ENCODE measurements at regions not wholly inside any gene's neighbourhood (a gene's known extent, or its start where the extent isn't known, plus 50 kb on each side); places are given as distances from the start of the nearest gene placed in this dataset.

DNA sequence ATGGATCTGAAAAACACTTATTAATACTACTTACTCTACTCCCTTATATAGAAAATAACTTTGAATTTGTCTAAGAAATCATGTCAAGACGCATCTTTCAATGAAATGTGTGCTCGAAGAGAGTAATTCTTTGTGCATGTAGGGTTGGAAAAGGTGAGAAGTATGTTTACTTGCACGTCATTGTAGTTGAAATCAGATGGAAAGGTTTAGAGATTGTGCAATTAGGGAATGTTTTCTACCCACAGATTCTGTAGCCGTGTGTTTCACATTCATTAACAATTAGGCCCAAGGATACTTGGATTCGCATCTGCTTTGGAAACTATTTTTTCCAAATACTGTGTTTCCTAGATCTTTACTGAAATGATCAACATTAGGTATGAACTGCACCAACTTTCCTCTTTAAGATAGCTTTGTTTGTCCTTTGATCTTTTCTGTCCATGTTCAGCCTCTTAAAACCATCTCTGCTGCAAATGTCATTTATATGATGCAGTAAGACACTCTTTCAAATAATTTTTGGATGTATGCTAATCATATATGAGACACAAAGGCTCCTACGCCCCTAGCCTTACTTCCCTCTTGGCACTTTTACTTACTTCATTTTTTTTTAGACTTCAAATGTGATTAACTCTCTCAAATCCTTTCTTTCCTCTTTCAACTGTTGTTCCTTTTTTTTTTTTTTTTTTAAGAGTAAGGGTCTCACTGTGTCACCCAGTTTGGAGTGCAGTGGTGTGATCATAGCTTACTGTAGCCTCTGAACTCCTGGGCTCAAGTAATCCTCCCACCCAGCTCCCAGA, 58.0 kb upstream of the PSMA6 start:
- Mint-ChIP-seq H3K36me3 (ENCODE audit: insufficient read depth) (peaks cover 20% of the 10 kb centered on the region), H3K4me1 (ENCODE audit: low read depth) (peaks cover 22% of the 10 kb centered on the region), H3K9me3 (no peaks in the 10 kb centered on the region), H3K4me3 (no peak overlapping the region), H3K27me3 (ENCODE audit: low read depth) (no peaks in the 10 kb centered on the region)
- ATAC-seq (no peak), DNase-seq (no peak)

DNA sequence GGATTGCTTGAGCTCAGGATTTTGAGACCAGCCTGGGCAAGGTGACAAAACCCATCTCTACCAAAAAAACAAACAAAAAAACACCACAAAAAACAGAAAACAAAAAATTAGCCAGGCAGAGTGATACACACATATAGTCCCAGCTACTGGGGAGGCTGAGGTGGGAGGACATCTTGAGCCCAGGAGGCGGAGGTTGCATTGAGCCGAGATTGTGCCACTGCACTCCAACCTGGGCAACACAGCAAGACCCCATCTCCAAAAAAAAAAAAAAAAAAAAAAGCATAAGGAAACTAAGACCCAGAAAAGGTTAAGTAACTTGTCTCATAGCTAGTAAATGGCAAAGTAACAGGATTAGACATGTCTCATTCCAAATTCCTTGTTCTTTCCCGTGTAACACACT, 56.3 kb upstream of the PSMA6 start:
- ATAC-seq (no peak), DNase-seq (no peak)
- Mint-ChIP-seq H3K4me1 (ENCODE audit: low read depth) (peaks cover 15% of the 10 kb centered on the region), H3K9me3 (no peaks in the 10 kb centered on the region), H3K27me3 (ENCODE audit: low read depth) (no peaks in the 10 kb centered on the region), H3K4me3 (no peak overlapping the region), H3K36me3 (ENCODE audit: insufficient read depth) (peaks cover 29% of the 10 kb centered on the region)

DNA sequence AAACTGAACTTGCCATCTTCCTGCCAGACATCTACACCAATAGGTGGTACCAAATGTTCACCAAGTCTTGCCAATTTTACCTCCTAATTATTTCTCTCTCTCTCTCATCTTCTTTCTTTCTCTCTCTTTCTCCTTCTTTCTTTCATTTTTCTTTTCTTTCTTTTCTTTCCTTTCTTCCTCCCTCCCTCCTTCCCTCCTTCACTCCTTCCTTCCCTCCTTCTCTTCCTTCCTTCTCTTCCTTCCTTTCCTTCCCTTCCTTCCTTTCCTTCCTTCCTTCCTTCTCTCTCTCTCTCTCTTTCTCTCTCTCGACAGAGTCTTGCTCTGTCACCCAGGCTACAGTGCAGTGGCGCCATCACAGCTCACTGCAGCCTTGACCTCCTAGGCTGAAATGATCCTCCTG, 55.4 kb upstream of the PSMA6 start:
- DNase-seq: no peak
- peaks cover 11% of the 10 kb centered on the region for H3K4me1 Mint-ChIP-seq (ENCODE audit: low read depth)
- H3K9me3 Mint-ChIP-seq: no peaks in the 10 kb centered on the region
- H3K27me3 Mint-ChIP-seq (ENCODE audit: low read depth): no peaks in the 10 kb centered on the region
- peaks cover 32% of the 10 kb centered on the region for H3K36me3 Mint-ChIP-seq (ENCODE audit: insufficient read depth)
- ATAC-seq: no peak
- no peak overlapping the region for H3K4me3 Mint-ChIP-seq

DNA sequence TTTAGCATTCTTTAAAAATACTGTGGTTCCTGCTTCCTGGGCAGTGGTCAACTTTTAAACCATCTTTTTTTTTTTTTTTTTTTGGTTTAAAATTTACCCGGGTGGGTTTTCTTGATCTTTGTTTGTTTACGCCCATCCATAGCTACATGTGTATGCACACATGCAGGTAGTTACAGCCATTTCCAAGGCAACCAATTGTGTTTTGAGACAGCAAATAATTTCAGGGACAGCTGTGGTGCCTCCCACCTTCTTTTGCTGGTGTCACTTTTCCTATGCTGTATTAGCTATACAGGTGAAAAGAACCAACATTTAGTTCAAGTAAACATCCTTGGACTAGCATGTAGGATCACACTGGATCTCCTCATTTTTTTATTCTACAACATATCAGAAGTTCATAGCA, 52.0 kb upstream of the PSMA6 start:
- Mint-ChIP-seq H3K27me3 (ENCODE audit: low read depth) (no peaks in the 10 kb centered on the region), H3K4me3 (no peak overlapping the region), H3K9me3 (no peaks in the 10 kb centered on the region), H3K36me3 (ENCODE audit: insufficient read depth) (peaks cover 31% of the 10 kb centered on the region), H3K4me1 (ENCODE audit: low read depth) (peaks cover 14% of the 10 kb centered on the region)
- no peak for DNase-seq
- no peak for ATAC-seq
